WTC11 (cell line): ENCODE measurements at regions not wholly inside any gene's neighbourhood (a gene's known extent, or its start where the extent isn't known, plus 50 kb on each side); places are given as distances from the start of the nearest gene placed in this dataset.

Experiments
- CBFB ChIP-seq: sonication (generic); formaldehyde crosslinking; IDR thresholded peaks from 2 replicates; pipeline ENCODE4 v1.8.1; 2022; ENCODE audit warnings: mild to moderate bottlenecking, low read depth, missing genetic modification reagents
- CREB1 ChIP-seq: sonication (generic); formaldehyde crosslinking; IDR thresholded peaks from 2 replicates; pipeline ENCODE4 v1.8.0; 2023; ENCODE audit warnings: mild to moderate bottlenecking, missing genetic modification reagents
- CREM ChIP-seq: sonication (generic); formaldehyde crosslinking; IDR thresholded peaks from 2 replicates; pipeline ENCODE4 v1.8.1; 2022; ENCODE audit warnings: mild to moderate bottlenecking, missing genetic modification reagents, moderate library complexity
- ESRRA ChIP-seq: sonication (generic); formaldehyde crosslinking; IDR thresholded peaks from 2 replicates; pipeline ENCODE4 v1.8.1; 2022; ENCODE audit warnings: mild to moderate bottlenecking, missing genetic modification reagents, borderline replicate concordance
- FOXK1 ChIP-seq: sonication (generic); formaldehyde crosslinking; IDR thresholded peaks from 2 replicates; pipeline ENCODE4 v1.8.0; 2022; ENCODE audit warnings: mild to moderate bottlenecking, moderate library complexity, missing genetic modification reagents
- HMGXB4 ChIP-seq: sonication (generic); formaldehyde crosslinking; IDR thresholded peaks from 2 replicates; pipeline ENCODE4 v1.8.1; 2023; ENCODE audit warnings: mild to moderate bottlenecking, moderate library complexity, missing genetic modification reagents
- NFYB ChIP-seq: sonication (generic); formaldehyde crosslinking; conservative IDR thresholded peaks from 2 replicates; pipeline ENCODE4 v1.8.0; 2022; ENCODE audit warnings: low read depth, missing genetic modification reagents
- USF2 ChIP-seq: sonication (generic); formaldehyde crosslinking; IDR thresholded peaks from 2 replicates; pipeline ENCODE4 v1.8.1; 2023; ENCODE audit warnings: mild to moderate bottlenecking, missing genetic modification reagents, moderate library complexity
- ZNF121 ChIP-seq: sonication (generic); formaldehyde crosslinking; IDR thresholded peaks from 2 replicates; pipeline ENCODE4 v1.8.0; 2023; ENCODE audit warnings: missing genetic modification reagents
- ZNF138 ChIP-seq: sonication (generic); formaldehyde crosslinking; conservative IDR thresholded peaks from 2 replicates; pipeline ENCODE4 v1.8.1; 2022; ENCODE audit warnings: mild to moderate bottlenecking, moderate library complexity, missing genetic modification reagents
- ZNF416 ChIP-seq: fragments of 250-450 bp; sonication (Bioruptor Pico); IDR thresholded peaks from 2 replicates; pipeline ENCODE4 v1.9.0; 2021; ENCODE audit warnings: mild to moderate bottlenecking, inconsistent platforms
- TF ChIP-seq, protein P1 (sequence below): sonication (generic); formaldehyde crosslinking; IDR thresholded peaks from 2 replicates; pipeline ENCODE4 v1.8.0; 2022; ENCODE audit warnings: mild to moderate bottlenecking, missing genetic modification reagents
- TF ChIP-seq, protein P2 (sequence below): fragments of 200-600 bp; IDR thresholded peaks from 2 replicates; pipeline ENCODE4 v1.8.0; 2022; ENCODE audit warnings: antibody characterized with exemption
- TF ChIP-seq, protein P3 (sequence below): sonication (generic); formaldehyde crosslinking; IDR thresholded peaks from 2 replicates; pipeline ENCODE4 v1.8.0; 2022; ENCODE audit warnings: mild to moderate bottlenecking, missing genetic modification reagents

GRCh38 chr1:22323141-22323845 lies 128.4 kb upstream of the ZBTB40 start:
- TF ChIP-seq CBFB (CRISPR knock-in tag), result no peak
- no peak for TF ChIP-seq CREB1 (CRISPR knock-in tag)
- TF ChIP-seq, protein P1, sequence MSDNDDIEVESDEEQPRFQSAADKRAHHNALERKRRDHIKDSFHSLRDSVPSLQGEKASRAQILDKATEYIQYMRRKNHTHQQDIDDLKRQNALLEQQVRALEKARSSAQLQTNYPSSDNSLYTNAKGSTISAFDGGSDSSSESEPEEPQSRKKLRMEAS (CRISPR knock-in tag), result no peak
- TF ChIP-seq CREM, result no peak
- no peak for TF ChIP-seq HMGXB4 (CRISPR knock-in tag)
- TF ChIP-seq, protein P2, sequence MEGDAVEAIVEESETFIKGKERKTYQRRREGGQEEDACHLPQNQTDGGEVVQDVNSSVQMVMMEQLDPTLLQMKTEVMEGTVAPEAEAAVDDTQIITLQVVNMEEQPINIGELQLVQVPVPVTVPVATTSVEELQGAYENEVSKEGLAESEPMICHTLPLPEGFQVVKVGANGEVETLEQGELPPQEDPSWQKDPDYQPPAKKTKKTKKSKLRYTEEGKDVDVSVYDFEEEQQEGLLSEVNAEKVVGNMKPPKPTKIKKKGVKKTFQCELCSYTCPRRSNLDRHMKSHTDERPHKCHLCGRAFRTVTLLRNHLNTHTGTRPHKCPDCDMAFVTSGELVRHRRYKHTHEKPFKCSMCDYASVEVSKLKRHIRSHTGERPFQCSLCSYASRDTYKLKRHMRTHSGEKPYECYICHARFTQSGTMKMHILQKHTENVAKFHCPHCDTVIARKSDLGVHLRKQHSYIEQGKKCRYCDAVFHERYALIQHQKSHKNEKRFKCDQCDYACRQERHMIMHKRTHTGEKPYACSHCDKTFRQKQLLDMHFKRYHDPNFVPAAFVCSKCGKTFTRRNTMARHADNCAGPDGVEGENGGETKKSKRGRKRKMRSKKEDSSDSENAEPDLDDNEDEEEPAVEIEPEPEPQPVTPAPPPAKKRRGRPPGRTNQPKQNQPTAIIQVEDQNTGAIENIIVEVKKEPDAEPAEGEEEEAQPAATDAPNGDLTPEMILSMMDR, result no peak
- TF ChIP-seq USF2 (CRISPR knock-in tag), result no peak
- TF ChIP-seq ZNF416 (CRISPR knock-in tag), result no peak
- no peak for TF ChIP-seq ZNF138 (CRISPR knock-in tag)
- no peak for TF ChIP-seq FOXK1 (CRISPR knock-in tag)
- no peak for TF ChIP-seq ESRRA
- TF ChIP-seq, protein P3, sequence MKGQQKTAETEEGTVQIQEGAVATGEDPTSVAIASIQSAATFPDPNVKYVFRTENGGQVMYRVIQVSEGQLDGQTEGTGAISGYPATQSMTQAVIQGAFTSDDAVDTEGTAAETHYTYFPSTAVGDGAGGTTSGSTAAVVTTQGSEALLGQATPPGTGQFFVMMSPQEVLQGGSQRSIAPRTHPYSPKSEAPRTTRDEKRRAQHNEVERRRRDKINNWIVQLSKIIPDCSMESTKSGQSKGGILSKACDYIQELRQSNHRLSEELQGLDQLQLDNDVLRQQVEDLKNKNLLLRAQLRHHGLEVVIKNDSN (CRISPR knock-in tag), result no peak
- TF ChIP-seq NFYB, result no peak
- TF ChIP-seq ZNF121 (CRISPR knock-in tag), result no peak
